GM23338 (cell line): ENCODE measurements at regions not wholly inside any gene's neighbourhood (a gene's known extent, or its start where the extent isn't known, plus 50 kb on each side); places are given as distances from the start of the nearest gene placed in this dataset.

Source experiments
- ATAC-seq: fragments of 200-7000 bp; cut with Tn5 transposase; 3 replicates; pipeline ENCODE4 v1.9.1; 2020
- DNase-seq: peaks from one replicate; pipeline ENCODE4 v3.0.0-alpha.2; 2015; ENCODE audit warnings: low spot score
- H2AFZ ChIP-seq: fragments of 200-600 bp; sonication (generic); 2 replicates; pipeline ENCODE4 v1.8.0; 2016; ENCODE audit warnings: antibody characterized with exemption, mild to moderate bottlenecking, moderate library complexity
- H3F3A ChIP-seq: fragments of 200-600 bp; sonication (generic); replicated peaks from 2 replicates; pipeline ENCODE4 v1.8.0; 2017; ENCODE audit warnings: antibody characterized with exemption, mixed run types, low read depth
- H3K27ac ChIP-seq: fragments of 200-600 bp; sonication (generic); 2 replicates; pipeline ENCODE4 v1.6.1; 2016; ENCODE audit warnings: low read depth
- H3K27me3 ChIP-seq: fragments of 200-600 bp; sonication (generic); 2 replicates; pipeline ENCODE4 v1.8.0; 2016; ENCODE audit warnings: mild to moderate bottlenecking, mixed run types, moderate library complexity; ENCODE audit not compliant: insufficient read depth
- H3K36me3 ChIP-seq: fragments of 200-600 bp; sonication (generic); 2 replicates; pipeline ENCODE4 v1.8.0; 2016; ENCODE audit warnings: mild to moderate bottlenecking; ENCODE audit not compliant: insufficient read depth
- H3K4me1 ChIP-seq: fragments of 200-600 bp; sonication (generic); 2 replicates; pipeline ENCODE4 v1.8.0; 2016; ENCODE audit warnings: mild to moderate bottlenecking, moderate library complexity; ENCODE audit not compliant: insufficient read depth
- H3K4me2 ChIP-seq: fragments of 200-600 bp; sonication (generic); 2 replicates; pipeline ENCODE4 v1.7.1; 2017; ENCODE audit warnings: mixed run types
- H3K4me3 ChIP-seq: fragments of 200-600 bp; sonication (generic); 2 replicates; pipeline ENCODE4 v1.6.1; 2016; ENCODE audit warnings: mixed run types
- H3K79me2 ChIP-seq: fragments of 200-600 bp; sonication (generic); replicated peaks from 2 replicates; pipeline ENCODE4 v1.8.0; 2017; ENCODE audit warnings: mild to moderate bottlenecking; ENCODE audit not compliant: insufficient read depth
- H3K9me2 ChIP-seq: fragments of 200-600 bp; sonication (generic); 2 replicates; pipeline ENCODE4 v1.8.0; 2017; ENCODE audit not compliant: insufficient read depth
- H4K20me1 ChIP-seq: fragments of 200-600 bp; sonication (generic); replicated peaks from 2 replicates; pipeline ENCODE4 v1.8.0; 2017; ENCODE audit warnings: mild to moderate bottlenecking; ENCODE audit not compliant: insufficient read depth
- H3K27ac Mint-ChIP-seq: 2 replicates; pipeline ENCODE4 v1.8.0; 2020; ENCODE audit warnings: inconsistent platforms, mild to moderate bottlenecking, moderate library complexity, mixed read lengths
- H3K27me3 Mint-ChIP-seq: 3 replicates; pipeline ENCODE4 v1.8.0; 2022; ENCODE audit warnings: low read depth, mild to moderate bottlenecking, moderate library complexity, mixed read lengths, inconsistent platforms; ENCODE audit not compliant: insufficient read depth, poor library complexity
- H3K36me3 Mint-ChIP-seq: 3 replicates; pipeline ENCODE4 v1.8.0; 2021; ENCODE audit warnings: low read depth, mild to moderate bottlenecking, inconsistent platforms, moderate library complexity, mixed read lengths
- H3K4me1 Mint-ChIP-seq: 3 replicates; pipeline ENCODE4 v1.8.0; 2020; ENCODE audit warnings: mild to moderate bottlenecking, inconsistent platforms, mixed read lengths
- H3K4me3 Mint-ChIP-seq: 3 replicates; pipeline ENCODE4 v1.8.0; 2021; ENCODE audit warnings: moderate library complexity, mild to moderate bottlenecking, inconsistent platforms, mixed read lengths
- H3K9me3 Mint-ChIP-seq: 3 replicates; pipeline ENCODE4 v1.8.0; 2020; ENCODE audit warnings: moderate library complexity, mild to moderate bottlenecking, inconsistent platforms, mixed read lengths
- ETS1 ChIP-seq: IDR thresholded peaks from 2 replicates; pipeline ENCODE4 v1.6.1; 2016; ENCODE audit warnings: antibody characterized with exemption
- POLR2AphosphoS5 ChIP-seq: IDR thresholded peaks from 2 replicates; pipeline ENCODE4 v1.6.1; 2016; ENCODE audit warnings: antibody characterized with exemption, low read depth
- REST ChIP-seq: IDR thresholded peaks from one replicate; pipeline ENCODE4 v1.6.1; 2018; ENCODE audit warnings: antibody characterized with exemption; ENCODE audit not compliant: unreplicated experiment
- STAT1 ChIP-seq: IDR thresholded peaks from one replicate; pipeline ENCODE4 v1.6.1; 2016; ENCODE audit warnings: antibody characterized with exemption; ENCODE audit not compliant: unreplicated experiment
- ZNF114 ChIP-seq: fragments of 250-450 bp; sonication (Bioruptor Pico); IDR thresholded peaks from 2 replicates; pipeline ENCODE4 v1.5.0; 2020; ENCODE audit warnings: mild to moderate bottlenecking, moderate library complexity
- ZNF462 ChIP-seq: fragments of 250-450 bp; sonication (Bioruptor Pico); IDR thresholded peaks from 2 replicates; pipeline ENCODE4 v1.5.0; 2020; ENCODE audit warnings: mild to moderate bottlenecking, moderate library complexity

GRCh38 chr10:131683281-131683861 lies 217.4 kb upstream of the PPP2R2D start:
- H3K36me3 Mint-ChIP-seq = no peaks in the 10 kb centered on the region; the same call in 2 of the 3 replicates
- Histone ChIP-seq H3K36me3 (no peaks in the 10 kb centered on the region), H2AFZ (no peak overlapping the region), H3K27ac (no peak overlapping the region), H3K4me3 (no peak overlapping the region), H3K4me2 (no peak overlapping the region), H4K20me1 (no peaks in the 10 kb centered on the region), H3F3A (0 out of 2 replicates have a peak, but pooled peaks cover 4% of the 10 kb centered on the region), H3K9me2 (no peaks in the 10 kb centered on the region), H3K27me3 (no peaks in the 10 kb centered on the region), H3K79me2 (no peaks in the 10 kb centered on the region), H3K4me1 (no peaks in the 10 kb centered on the region)
- TF ChIP-seq POLR2AphosphoS5 (no peak), ZNF114 (CRISPR knock-in tag) (no peak), STAT1 (no peak), ETS1 (no peak), ZNF462 (CRISPR knock-in tag) (no peak), REST (no peak)
- DNase-seq (no peak), ATAC-seq (no peak)
- no peak overlapping the region for H3K4me3 Mint-ChIP-seq
- no peaks in the 10 kb centered on the region; the same call in 2 of the 3 replicates for H3K9me3 Mint-ChIP-seq
- peaks cover 9% of the 10 kb centered on the region; the same call in 2 of the 3 replicates for H3K4me1 Mint-ChIP-seq
- H3K27me3 Mint-ChIP-seq = peaks cover 18% of the 10 kb centered on the region
- no peak overlapping the region for H3K27ac Mint-ChIP-seq
